Thyroid gland (tissue), 4 donors: ENCODE measurements at regions not wholly inside any gene's neighbourhood (a gene's known extent, or its start where the extent isn't known, plus 50 kb on each side); places are given as distances from the start of the nearest gene placed in this dataset.

ENCODE experiments used
- DNase-seq, 2 donors: peaks; one replicate each; pipeline ENCODE4 v3.0.0-alpha.2; 2019
- H3K27ac ChIP-seq, 3 donors: fragments of 200-600 bp; sonication (generic); 1 replicate in 2 of 3; 2 replicates in 1 of 3; pipeline ENCODE4 v1.5.1; 2016 to 2019; ENCODE audit warnings: mild to moderate bottlenecking in 1 of 3, moderate library complexity in 1 of 3
- H3K27me3 ChIP-seq: fragments of 200-600 bp; sonication (generic); one replicate; pipeline ENCODE4 v1.5.1; 2019
- H3K36me3 ChIP-seq, 2 donors: fragments of 200-600 bp; sonication (generic); one replicate each; pipeline ENCODE4 v1.5.1; 2016 to 2019
- H3K4me1 ChIP-seq, 2 donors: fragments of 200-600 bp; sonication (generic); one replicate each; pipeline ENCODE4 v1.5.1; 2017 to 2019
- H3K4me3 ChIP-seq, 3 donors: fragments of 200-600 bp; sonication (generic); replicated peaks in 1 of 3; 1 replicate in 2 of 3; 2 replicates in 1 of 3; pipeline ENCODE4 v1.5.1; 2016; ENCODE audit warnings: mild to moderate bottlenecking in 1 of 3
- H3K9me3 ChIP-seq: fragments of 200-600 bp; sonication (generic); one replicate; pipeline ENCODE4 v1.5.1; 2017
- CTCF ChIP-seq, 6 experiments: fragments of 200-600 bp in 3 of 6; fragments of 450-650 bp in 3 of 6; sonication (generic) in 3 of 6; IDR thresholded peaks; one replicate each; pipeline ENCODE4 v1.5.1; 2016 to 2019; ENCODE audit warnings: antibody characterized with exemption in 6 of 6, mild to moderate bottlenecking in 2 of 6, inconsistent platforms in 1 of 6, moderate library complexity in 1 of 6
- POLR2A ChIP-seq, 2 donors: fragments of 450-650 bp; IDR thresholded peaks; one replicate each; pipeline ENCODE4 v1.6.1; 2017; ENCODE audit warnings: antibody characterized with exemption in 2 of 2, mild to moderate bottlenecking in 2 of 2, moderate library complexity in 1 of 2
- WGBS, 2 donors: methylation state at CpG; one replicate each; pipeline ENCODE4 v1.1.5; 2017; 5-methylcytosine and 5-hydroxymethylcytosine counted together
- intact Hi-C: fragments of 100-400 bp; cut with DNase I; formaldehyde crosslinking; loops from one replicate; pipeline ENCODE4 v1.15.1; 2023

GRCh38 chr6:100144991-100145390 lies 151.0 kb upstream of the MCHR2 start:
- Histone ChIP-seq H3K27me3 (no peaks in the 10 kb centered on the region), H3K4me1 (no peaks in the 10 kb centered on the region), H3K9me3 (no peaks in the 10 kb centered on the region), H3K4me3 (no peak overlapping the region), H3K27ac (no peak overlapping the region), H3K36me3 (no peaks in the 10 kb centered on the region)
- 84 to 88% methylated on average over 2 of the region's 2 CpGs for WGBS, 2 donors
- intact Hi-C loops = no loop called here
- TF ChIP-seq CTCF (IDR thresholded peaks at IDR 0.05) (no peak), POLR2A (IDR thresholded peaks at IDR 0.05) (no peak)
- DNase-seq = no peak

- intact Hi-C loops = no loop called here
- Histone ChIP-seq H3K9me3 (no peaks in the 10 kb centered on the region), H3K27ac (no peak overlapping the region), H3K4me1 (no peaks in the 10 kb centered on the region), H3K4me3 (no peak overlapping the region), H3K27me3 (no peaks in the 10 kb centered on the region), H3K36me3 (no peaks in the 10 kb centered on the region)
- 79% methylated on average over 4 of the region's 4 CpGs for WGBS, 2 donors
- DNase-seq = no peak
- TF ChIP-seq CTCF (IDR thresholded peaks at IDR 0.05) = no peak
- no peak for TF ChIP-seq POLR2A (IDR thresholded peaks at IDR 0.05)
Observed at GRCh38 chr6:100138346-100139022, 144.5 kb upstream of the MCHR2 start.

GRCh38 chr6:100137759-100138158 lies 143.7 kb upstream of the MCHR2 start:
- 80 to 82% methylated on average over 2 of the region's 2 CpGs for WGBS, 2 donors
- no peaks in the 10 kb centered on the region for H3K36me3 ChIP-seq
- no peaks in the 10 kb centered on the region for H3K9me3 ChIP-seq
- H3K4me3 ChIP-seq = no peak overlapping the region
- H3K27ac ChIP-seq = no peak overlapping the region
- intact Hi-C loops = no loop called here
- H3K27me3 ChIP-seq = no peaks in the 10 kb centered on the region
- no peak for DNase-seq
- no peaks in the 10 kb centered on the region for H3K4me1 ChIP-seq
- no peak for TF ChIP-seq CTCF (IDR thresholded peaks at IDR 0.05)
- no peak for TF ChIP-seq POLR2A (IDR thresholded peaks at IDR 0.05)

- Histone ChIP-seq H3K4me3 (no peak overlapping the region), H3K4me1 (no peaks in the 10 kb centered on the region), H3K9me3 (no peaks in the 10 kb centered on the region), H3K27ac (no peak overlapping the region), H3K27me3 (no peaks in the 10 kb centered on the region), H3K36me3 (no peaks in the 10 kb centered on the region)
- intact Hi-C loops = no loop called here
- no peak for DNase-seq
- 94 to 95% methylated on average over 6 to 8 of the region's 8 CpGs for WGBS, 2 donors
- TF ChIP-seq POLR2A (IDR thresholded peaks at IDR 0.05) = no peak
- TF ChIP-seq CTCF (IDR thresholded peaks at IDR 0.05) = no peak
Observed at GRCh38 chr6:100136590-100136989, 142.6 kb upstream of the MCHR2 start.

GRCh38 chr6:100135977-100136376 lies 142.0 kb upstream of the MCHR2 start:
- no peaks in the 10 kb centered on the region for H3K9me3 ChIP-seq
- TF ChIP-seq CTCF (IDR thresholded peaks at IDR 0.05) = no peak
- TF ChIP-seq POLR2A (IDR thresholded peaks at IDR 0.05) = no peak
- intact Hi-C loops = no loop called here
- no peaks in the 10 kb centered on the region for H3K27me3 ChIP-seq
- DNase-seq = no peak
- H3K4me3 ChIP-seq = no peak overlapping the region
- 92 to 93% methylated on average over 21 of the region's 21 CpGs for WGBS, 2 donors
- no peaks in the 10 kb centered on the region for H3K36me3 ChIP-seq
- no peaks in the 10 kb centered on the region for H3K4me1 ChIP-seq
- H3K27ac ChIP-seq = no peak overlapping the region
